Stimulated activated CD8-positive, alpha-beta memory T cell treated with anti-CD3 and anti-CD28 coated beads, Interleukin-15, amount 100 ng/mL, for 24 hours (primary cell): ENCODE measurements at regions not wholly inside any gene's neighbourhood (a gene's known extent, or its start where the extent isn't known, plus 50 kb on each side); places are given as distances from the start of the nearest gene placed in this dataset.

Experiments
- DNase-seq: peaks from one replicate; pipeline ENCODE4 v3.0.0-alpha.2; 2020; ENCODE audit warnings: low read depth

- no peak for DNase-seq
These were observed 372.8 kb upstream of the TBL1XR1 start for GRCh38 chr3:177569875-177570657.

GRCh38 chr3:177571271-177571943 lies 374.1 kb upstream of the TBL1XR1 start:
- no peak for DNase-seq

GRCh38 chr3:177571944-177572315 lies 374.6 kb upstream of the TBL1XR1 start:
- no peak for DNase-seq

GRCh38 chr3:177574222-177574856 lies 377.1 kb upstream of the TBL1XR1 start:
- DNase-seq: no peak

- no peak for DNase-seq
These were observed 379.5 kb upstream of the TBL1XR1 start for GRCh38 chr3:177576746-177577145.

GRCh38 chr3:177578488-177578887 lies 381.2 kb upstream of the TBL1XR1 start:
- DNase-seq: no peak

GRCh38 chr3:177579419-177579818 lies 382.1 kb upstream of the TBL1XR1 start:
- no peak for DNase-seq

- DNase-seq: no peak
These were observed 383.2 kb upstream of the TBL1XR1 start for GRCh38 chr3:177580437-177580836.

- no peak for DNase-seq
These were observed 388.0 kb upstream of the TBL1XR1 start for GRCh38 chr3:177585271-177585670.

- no peak for DNase-seq
These were observed 391.9 kb upstream of the TBL1XR1 start for GRCh38 chr3:177589041-177589650.

- DNase-seq: no peak
These were observed 392.7 kb upstream of the TBL1XR1 start for GRCh38 chr3:177589911-177590381.

GRCh38 chr3:177590826-177591225 lies 393.5 kb upstream of the TBL1XR1 start:
- DNase-seq: no peak

GRCh38 chr3:177591379-177591778 lies 394.1 kb upstream of the TBL1XR1 start:
- DNase-seq: no peak

- no peak for DNase-seq
These were observed 396.8 kb upstream of the TBL1XR1 start for GRCh38 chr3:177594096-177594495.

- no peak for DNase-seq
These were observed 398.4 kb upstream of the TBL1XR1 start for GRCh38 chr3:177595530-177596188.

- no peak for DNase-seq
These were observed 399.1 kb upstream of the TBL1XR1 start for GRCh38 chr3:177596248-177596815.

- no peak for DNase-seq
These were observed 399.6 kb upstream of the TBL1XR1 start for GRCh38 chr3:177596816-177597271.

GRCh38 chr3:177597311-177598096 lies 400.2 kb upstream of the TBL1XR1 start:
- no peak for DNase-seq

- DNase-seq: no peak
These were observed 401.0 kb upstream of the TBL1XR1 start for GRCh38 chr3:177598097-177598833.

- DNase-seq: no peak
These were observed 402.0 kb upstream of the TBL1XR1 start for GRCh38 chr3:177599326-177599725.
